NCI-H1105 treated with DMSO at 0.1 percent for 48 hours (cell line): ENCODE measurements at regions not wholly inside any gene's neighbourhood (a gene's known extent, or its start where the extent isn't known, plus 50 kb on each side); places are given as distances from the start of the nearest gene placed in this dataset.
"Not testable (repeated sequence)": the region's sequence is repeated elsewhere in the genome, so short reads cannot be mapped to it uniquely, and the experiment has no call there.

Experiments used
- DNase-seq: peaks from one replicate; lab custom pipeline; 2025; lab: John Stamatoyannopoulos, UW

DNA sequence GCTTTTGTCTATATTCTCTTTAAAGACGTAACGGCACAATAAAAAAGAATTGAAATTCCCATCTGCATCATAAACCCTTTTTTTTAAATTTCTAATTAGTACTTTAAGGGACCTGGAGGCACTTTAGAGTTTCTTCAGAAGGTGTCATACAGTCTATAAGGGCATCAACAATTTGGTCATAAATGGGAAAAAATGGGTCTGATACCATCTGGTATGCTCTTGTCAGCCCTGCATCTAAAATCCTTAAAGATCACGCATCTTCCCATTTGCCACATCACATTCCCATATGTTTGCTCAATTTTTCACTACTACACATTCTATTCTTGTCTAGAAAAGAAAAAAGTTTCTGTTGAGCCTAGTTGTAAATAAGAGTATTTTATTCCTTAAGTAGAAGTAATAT is 53.8 kb downstream of the COX7C start:
- no peak for DNase-seq

DNA sequence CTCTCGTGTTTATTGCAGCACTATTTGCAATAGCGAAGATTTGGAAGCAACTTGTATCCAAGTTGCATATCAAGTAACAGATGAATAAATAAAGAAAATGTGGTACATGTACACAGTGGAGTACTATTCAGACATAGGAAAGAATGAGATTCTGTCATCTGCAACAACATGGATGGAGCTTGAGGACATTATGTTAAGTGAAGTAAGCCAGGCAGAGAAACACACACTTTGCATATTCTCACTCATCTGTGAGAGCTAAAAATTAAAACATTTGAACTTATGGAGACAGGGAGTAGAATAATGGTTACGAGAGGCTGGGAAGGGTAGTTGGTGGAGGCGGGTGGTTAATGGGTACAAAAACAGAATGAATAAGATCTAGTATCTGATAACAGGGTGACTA is 56.3 kb downstream of the COX7C start:
- no peak for DNase-seq

DNA sequence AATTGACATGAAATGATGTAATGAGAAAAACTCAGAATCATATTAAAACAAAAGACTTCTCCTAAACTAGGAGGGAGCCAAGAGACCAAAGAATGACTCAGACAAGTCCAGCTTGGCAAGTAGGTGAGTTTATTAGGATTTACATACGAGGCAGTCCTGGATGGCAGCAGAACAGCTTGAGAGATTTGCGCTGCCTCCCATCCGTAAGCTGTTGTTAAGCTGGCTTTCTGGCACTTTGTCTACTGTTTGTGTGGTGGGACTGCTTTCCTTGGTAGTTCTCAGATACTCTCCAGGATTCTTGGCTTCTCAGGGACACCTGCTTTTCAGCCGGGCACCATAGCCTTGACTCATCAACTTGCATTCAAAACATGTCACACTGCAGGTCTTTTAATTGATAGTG is 57.6 kb downstream of the COX7C start:
- no peak for DNase-seq

DNA sequence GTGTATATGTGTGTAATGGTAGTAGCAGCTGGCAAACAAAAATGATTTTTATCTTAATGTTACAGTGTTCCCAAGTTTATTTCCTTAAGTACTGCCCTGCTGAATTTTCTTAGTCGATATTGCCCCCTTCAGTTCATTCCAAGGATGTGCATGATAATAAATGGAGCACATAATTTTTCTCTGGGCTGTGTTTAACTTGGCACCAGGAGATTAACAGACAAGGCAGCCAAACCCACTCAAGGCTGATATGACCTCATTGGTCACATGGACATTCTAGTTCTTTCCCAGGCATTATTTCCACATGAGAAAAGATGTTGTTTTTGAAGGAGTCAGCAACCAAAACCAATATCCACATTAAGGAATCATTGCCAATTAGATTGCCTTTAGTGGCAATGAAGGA is 61.8 kb downstream of the COX7C start:
- peak; percentile 57 for DNase-seq

DNA sequence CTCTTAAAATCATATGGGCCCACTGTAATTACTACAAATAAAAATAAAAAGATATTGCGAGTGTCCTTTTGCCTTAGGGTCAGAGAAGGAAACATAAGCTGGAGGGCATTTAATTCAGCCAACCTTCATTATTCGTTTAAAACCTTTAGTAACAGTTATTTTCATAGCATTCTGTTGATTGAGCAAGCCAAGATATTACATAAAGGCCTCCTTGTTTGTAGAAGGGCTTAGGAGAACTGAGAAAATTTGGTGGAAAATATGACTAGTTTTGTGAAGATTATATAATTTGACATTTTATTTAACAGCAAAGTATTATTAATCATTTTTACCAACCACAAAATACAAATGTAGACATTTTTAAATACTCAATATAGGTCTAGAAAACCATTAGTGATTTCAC is 62.2 kb downstream of the COX7C start:
- DNase-seq = no peak

DNA sequence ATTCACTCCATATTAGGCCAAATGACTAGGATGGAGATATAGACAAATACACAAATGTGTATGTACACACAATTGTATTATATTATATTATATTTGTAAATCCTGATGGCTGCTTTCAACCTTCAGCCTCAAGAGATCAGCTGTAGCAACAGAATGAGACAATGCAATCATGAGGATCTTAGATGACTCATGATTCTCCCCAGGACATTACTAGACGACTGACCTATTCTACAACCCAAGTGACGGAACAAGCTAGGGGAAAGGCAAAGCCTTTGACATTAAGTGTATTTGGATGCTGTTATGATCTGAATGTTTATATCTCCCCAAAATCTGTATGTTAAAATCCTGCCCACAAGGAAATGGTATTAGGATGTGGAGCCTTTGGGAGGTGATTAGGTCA is 66.5 kb downstream of the COX7C start:
- DNase-seq = no peak

DNA sequence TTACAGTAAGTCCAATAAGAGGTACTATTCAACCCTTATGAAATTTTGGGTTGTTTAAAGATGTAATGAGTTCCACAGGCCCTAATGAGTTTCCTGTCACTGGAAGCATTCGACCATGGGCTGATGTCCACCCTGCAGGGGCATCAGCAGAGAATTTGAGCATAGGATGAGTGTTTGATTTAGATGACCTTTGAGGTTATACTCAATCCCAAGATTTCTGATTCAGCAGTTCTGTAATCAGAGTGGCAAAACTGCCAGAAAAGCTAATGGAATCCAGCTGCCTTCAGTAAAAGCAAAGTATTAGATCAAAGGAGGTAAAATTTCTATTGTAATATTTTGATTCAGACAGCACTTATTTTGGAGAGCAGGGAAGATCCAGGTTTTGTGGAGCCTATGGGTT is 68.3 kb downstream of the COX7C start:
- DNase-seq = no peak

DNA sequence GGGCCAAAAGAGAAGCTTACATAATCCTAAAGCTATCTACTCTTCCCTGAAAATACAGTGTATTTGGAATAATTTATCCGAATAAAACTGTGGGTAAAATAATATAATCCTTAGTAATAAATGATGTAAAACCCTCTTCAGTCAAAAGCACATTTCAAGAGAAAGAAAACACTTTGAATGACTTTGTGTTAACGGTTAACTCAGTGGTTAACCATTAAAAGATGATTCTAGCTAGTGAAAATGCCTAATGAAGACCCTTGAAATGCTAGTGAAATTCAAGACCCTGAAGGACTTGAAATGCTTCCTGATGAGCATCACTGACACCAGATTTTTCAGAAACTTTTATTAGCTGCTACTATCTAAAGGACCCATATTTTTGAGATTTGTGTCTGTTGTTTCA is 70.7 kb downstream of the COX7C start:
- DNase-seq = no peak

DNA sequence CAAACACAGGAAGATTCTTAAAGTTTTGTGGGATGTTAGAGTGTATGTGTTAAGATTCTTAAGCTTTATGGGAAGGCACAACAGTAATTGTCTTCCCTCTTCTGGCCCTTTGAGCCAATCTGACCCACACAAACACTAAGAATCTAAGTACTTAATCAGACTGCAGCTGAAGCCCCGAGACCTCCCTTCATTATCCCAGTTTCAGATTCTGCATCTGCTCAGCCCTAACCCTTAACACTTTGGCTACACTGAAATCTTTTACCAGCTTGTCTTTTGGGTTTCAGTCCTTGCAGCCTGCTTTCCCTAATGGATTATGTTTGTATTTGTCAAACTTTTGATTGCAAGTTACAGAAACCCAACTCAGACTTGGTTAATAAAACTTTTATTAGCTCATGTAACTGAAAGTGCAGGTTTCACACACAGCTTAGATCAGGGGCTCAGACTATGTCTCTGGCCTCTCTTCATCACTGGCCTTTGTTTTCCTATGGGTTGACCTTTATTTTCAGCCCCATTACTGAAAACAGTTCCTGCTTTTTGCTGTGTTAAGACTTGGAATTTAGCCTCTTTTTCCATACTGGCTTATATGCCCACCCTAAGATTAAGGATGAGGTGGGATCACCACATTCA is 71.5 kb downstream of the COX7C start:
- DNase-seq = no peak

DNA sequence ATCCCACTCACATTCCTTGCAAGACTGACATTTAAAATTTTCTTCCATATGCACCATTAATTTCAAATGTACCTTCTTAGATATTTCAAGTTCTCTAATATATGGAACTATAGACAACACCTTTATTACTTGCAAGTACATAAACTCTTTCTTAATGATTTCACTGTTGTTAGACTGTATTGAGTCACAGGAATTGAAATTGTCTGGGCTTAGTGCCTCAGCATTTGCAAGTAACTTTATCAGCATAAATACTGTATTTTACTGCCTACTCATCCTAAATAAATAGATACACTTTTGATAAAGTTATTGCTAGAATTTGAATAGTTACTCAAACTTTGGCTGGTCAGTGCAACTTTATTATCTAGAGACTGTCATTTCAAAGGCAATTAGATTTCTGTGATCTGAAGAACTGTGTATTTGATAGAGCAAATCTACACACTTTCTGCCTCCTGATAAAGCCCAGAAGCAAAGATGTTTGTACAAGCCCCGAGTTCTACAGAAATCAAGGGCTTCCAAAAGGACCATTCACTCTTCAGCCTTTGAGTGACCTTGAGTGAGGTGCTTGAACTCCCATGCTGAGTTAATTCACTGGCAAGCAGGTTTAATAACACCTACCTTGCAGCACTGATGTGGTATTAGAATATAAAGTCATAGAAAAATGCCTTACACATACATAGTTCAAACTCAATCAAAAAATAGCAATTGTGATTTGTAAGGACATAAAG is 91.6 kb downstream of the COX7C start:
- DNase-seq = no peak

DNA sequence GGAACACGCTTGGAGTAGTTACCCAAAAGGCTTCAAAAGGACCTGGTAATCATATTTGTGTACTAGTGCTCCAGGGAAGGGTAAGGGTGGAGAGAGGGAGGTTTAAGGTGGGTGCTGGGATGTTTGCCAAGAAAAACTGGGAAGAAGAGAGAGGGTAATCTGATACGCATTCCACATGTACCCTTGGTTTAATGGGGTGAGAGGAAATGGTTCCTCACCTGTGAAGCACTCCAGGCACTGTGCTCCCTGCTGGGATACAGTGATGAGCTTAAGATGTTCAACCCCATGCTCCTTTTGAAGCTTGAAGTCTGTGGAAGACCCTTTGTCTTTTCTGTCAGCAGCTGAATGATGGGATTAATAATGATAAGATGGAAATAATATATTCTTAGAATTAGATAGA is 98.4 kb downstream of the COX7C start:
- DNase-seq = peak; percentile 63

DNA sequence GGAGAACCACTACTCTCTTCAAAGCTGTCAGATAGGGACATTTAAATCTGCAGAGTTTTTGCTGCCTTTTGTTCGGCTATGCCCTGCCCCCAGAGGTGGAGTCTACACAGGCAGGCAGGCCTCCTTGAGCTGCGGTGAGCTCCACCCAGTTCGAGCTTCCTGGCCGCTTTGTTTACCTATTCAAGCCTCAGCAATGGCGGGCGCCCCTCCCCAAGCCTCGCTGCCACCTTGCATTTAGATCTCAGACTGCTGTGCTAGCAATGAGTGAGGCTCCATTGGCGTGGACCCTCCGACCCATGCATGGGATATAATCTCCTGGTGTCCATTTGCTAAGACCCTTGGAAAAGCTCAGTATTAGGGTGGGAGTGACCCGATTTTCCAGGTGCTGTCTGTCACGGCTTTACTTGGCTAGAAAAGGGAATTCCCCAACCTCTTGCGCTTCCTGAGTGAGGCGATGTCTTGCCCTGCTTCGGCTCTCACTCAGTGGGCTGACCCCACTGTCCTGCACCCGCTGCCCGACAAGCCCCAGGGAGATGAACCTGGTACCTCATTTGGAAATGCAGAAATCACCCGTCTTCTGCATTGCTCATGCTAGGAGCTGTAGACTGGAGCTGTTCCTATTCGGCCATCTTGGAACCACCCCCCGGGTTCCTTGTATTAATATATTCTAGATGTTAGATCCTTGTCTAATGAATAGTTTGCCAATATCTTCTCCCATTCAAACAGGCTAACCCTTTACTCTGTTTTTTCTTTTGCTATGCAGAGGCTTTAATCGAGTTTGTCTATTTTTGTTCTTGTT is 113.8 kb downstream of the COX7C start:
- not testable (repeated sequence) for DNase-seq

DNA sequence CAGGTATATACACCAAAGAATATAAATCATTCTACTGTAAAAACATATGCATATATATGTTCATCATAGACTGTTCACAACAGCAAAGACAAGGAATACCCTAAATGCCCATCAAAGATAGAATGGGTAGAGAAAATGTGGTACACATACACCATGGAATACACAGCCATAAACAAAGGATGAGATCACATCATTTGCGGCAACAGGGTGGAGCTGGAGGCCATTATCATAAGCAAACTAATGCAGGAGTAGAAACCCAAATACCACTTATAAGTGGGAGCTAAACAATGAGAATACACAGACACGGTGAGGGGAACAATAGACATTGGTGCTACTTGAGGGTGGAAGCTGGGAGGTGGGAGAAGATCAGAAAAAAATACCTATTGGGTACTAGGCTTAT is 117.6 kb downstream of the COX7C start:
- no peak for DNase-seq

DNA sequence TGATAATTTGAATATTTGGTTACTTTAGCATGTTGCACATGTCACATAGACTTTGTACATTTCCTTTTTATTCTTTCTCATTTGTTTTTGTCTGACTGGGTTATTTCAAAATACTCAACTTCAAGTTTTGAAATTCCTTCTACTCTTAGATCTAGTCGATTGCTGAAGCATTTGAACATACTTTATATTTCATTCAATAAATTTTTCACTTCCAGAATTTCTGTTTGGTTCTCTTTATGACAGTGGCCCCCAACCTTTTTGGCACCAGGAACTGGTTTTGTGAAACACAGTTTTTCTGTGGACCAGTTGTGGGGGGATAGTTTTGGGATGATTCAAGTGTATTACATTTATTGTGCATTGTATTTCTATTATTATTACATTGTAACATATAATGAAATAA is 119.8 kb downstream of the COX7C start:
- DNase-seq = no peak

DNA sequence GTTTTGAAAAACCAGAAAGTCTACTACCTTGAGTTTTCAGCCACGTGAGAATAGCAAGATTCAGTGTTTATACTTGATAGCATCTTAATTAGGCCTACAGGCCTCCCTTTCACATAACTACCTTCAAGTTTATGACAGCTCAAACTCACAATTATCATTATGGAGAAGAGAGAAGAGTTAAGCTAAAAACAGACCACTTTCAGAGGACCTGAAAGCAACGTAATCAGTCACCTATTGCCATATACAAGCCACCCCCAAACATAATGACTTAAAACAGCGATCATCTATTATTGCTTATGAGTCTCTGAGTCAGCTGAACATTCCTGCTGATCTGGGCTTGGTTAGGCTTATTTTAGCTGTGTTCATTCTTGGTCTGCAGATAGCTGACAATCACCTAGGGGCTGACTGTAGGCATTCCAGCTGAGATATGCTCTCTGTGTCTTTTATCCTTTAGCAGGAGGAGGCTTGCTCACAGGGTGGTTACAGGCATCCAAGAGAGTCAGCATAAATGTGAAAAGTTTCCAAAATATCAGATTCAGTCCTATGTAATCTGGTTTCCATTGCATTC is 130.9 kb downstream of the COX7C start:
- DNase-seq = no peak

DNA sequence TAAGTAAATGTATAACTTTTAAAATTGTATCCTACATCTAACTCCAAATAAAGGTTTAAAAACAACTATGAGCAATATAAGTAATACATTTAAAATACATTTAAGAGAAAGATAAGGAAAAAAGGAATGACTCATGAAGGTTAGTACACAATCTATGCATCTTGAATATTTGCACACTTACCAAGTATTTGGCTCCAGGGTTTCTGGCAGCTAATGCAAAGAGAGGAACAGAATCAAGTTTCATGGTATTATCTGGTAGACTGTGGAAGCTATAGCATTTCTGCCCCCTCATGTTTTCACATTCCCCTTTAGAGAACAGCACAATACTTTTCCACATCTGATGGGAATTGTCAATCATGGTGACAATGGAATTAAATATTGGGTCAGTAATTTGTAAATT is 132.1 kb downstream of the COX7C start:
- no peak for DNase-seq

DNA sequence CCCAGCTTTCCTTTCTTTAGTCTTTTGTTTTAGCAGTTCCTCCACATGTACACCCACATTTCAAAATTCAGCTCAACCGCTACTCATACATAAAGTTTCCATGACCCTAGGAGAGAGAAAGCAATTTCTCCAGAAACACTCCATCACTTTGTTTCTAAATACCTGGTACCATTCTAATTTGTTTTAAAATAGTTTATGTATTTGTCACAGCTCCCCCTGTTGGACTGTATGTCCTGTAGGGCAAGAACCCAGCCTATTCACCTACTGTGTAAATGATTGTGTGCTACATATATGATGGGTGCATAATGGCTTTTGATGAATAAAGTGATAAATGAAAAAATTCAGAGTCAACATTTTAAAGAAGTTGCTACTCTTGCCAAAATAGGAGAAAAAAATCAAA is 139.1 kb downstream of the COX7C start:
- no peak for DNase-seq

DNA sequence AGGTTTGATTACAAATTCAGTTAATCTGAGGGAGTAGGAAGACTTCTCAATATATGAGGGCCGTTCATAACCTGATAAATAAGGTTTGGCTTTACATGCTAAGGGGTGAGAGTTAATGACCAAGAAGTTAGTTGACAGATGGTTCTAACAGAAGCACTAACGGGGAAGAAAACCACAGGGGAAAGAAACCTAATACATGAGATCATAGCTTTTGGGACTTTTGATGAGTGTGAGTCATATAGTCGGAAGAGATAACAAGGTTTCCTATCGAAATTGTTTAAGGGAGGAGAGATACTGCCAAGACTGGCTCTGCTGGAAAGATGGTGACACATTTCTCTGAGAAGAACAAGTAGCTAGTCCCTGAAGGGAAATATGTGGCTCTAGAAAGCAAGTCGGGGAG is 140.1 kb downstream of the COX7C start:
- no peak for DNase-seq

DNA sequence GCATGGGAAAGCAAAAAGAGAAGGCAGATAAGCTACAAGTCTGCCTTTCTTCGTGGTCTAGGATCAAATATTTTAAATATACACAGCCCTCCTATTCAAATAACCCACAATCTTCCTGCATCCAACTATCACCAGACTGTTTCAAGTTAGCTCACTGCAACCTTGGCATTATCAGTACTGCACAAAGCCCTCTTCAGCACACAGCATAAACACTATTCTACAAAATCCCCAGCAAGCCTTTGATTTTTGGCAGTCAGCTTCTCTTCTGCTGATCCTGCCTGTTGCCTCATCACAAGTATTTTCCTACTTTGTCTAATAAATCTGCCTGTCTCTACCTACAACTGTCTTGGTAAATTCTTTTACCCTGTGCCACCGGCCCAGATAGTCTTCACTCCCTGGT is 142.9 kb downstream of the COX7C start:
- DNase-seq = no peak

DNA sequence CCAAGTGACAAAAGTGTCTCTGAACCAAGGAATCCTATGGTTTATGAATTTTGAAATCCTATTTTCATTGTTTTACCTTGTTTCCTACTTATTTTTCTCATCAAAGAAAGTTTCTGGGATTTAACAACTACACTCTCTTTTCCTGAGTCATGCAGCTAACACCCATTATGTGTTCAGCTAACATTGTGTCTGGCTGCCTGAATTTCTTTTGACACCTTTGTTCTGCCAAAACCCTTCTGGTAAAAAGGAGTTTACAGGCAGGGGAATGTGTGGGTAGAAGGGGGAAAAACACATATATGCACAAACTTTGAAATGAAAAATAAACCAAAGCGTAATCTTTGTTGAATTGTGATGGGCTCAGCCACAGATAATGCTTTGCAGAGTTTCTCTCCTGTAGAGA is 146.2 kb downstream of the COX7C start:
- no peak for DNase-seq

DNA sequence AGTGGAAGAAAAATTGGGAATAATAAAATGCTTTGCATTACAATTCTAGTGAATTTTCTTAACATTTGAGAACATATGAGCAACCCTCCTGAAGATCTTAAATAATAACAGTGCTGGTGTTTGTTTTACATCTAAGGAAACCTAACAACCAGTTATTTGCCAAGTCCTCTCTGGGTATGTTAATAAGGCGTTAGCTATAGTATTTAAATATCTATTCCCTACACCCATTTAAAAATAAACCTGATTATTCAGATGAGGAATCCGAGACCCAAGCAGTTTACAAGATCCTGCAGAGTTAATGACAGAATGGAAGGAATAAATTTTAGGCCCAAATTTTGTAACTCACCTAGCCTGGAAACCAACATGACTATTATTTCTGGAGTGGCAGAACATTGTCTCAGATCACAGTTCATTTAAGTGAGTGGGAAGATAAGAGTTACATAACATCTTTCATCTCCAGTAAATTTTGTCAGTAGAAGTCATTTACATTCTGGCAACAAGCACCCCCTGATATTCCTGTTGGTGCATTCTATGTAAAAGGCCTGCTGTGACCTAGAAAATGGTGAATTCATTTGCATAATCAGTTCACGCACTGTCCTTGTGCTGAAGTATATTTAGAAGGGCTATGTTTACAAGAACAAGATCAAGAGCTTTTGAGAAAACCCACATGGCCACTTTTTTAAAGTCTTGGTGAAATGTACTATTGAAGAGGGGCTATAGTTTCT is 148.2 kb downstream of the COX7C start:
- no peak for DNase-seq

DNA sequence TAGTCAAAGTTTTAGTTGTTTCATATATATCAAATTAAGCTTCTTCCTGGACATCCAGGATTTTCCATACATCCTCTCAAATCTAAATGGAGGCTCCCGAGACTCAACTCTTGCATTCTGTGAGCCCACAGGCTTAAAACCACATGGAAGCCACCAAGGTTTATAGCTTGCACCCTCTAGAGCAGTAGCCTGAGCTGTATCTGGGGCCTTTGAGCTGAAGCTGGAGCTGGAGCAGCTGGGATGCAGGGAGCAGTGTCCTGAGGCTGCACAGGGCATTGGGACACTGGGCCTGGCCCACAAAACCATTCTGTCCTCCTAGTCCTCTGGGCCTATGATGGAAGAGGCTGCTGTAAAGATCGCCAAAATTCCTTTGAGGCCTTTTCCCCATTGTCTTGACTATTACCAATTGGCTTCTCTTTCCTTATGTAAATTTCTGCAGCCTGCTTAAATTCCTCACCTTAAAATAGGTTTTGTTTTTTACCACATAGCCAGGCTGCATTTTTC is 151.0 kb downstream of the COX7C start:
- no peak for DNase-seq
